ENCODE measurements at regions not wholly inside any gene's neighbourhood (a gene's known extent, or its start where the extent isn't known, plus 50 kb on each side); places are given as distances from the start of the nearest gene placed in this dataset.
"Not testable (repeated sequence)": the region's sequence is repeated elsewhere in the genome, so short reads cannot be mapped to it uniquely, and the experiment has no call there.

GRCh38 chr21:14321042-14321441 lies 61.9 kb downstream of the HSPA13 start:
- peak; percentile 23 for DNase-seq (ENCODE audit: low read depth)

- DNase-seq (ENCODE audit: low read depth), result no peak
These were observed 63.1 kb downstream of the HSPA13 start for GRCh38 chr21:14319805-14320204.

- no peak for DNase-seq (ENCODE audit: low read depth)
These were observed 64.4 kb downstream of the HSPA13 start for GRCh38 chr21:14318578-14318977.

GRCh38 chr21:14317507-14317906 lies 65.4 kb downstream of the HSPA13 start:
- no peak for DNase-seq (ENCODE audit: low read depth)

GRCh38 chr21:14313300-14313699 lies 69.6 kb downstream of the HSPA13 start:
- DNase-seq (ENCODE audit: low read depth), result no peak

GRCh38 chr21:14312871-14313270 lies 70.1 kb downstream of the HSPA13 start:
- no peak for DNase-seq (ENCODE audit: low read depth)

GRCh38 chr21:14308234-14308633 lies 74.7 kb downstream of the HSPA13 start:
- DNase-seq (ENCODE audit: low read depth), result no peak

GRCh38 chr21:14306126-14306907 lies 76.6 kb downstream of the HSPA13 start:
- peak; percentile 1 for DNase-seq (ENCODE audit: low read depth)

- no peak for DNase-seq (ENCODE audit: low read depth)
These were observed 79.0 kb downstream of the HSPA13 start for GRCh38 chr21:14303731-14304488.

- no peak for DNase-seq (ENCODE audit: low read depth)
These were observed 82.9 kb downstream of the HSPA13 start for GRCh38 chr21:14300074-14300473.

GRCh38 chr21:14290576-14290975 lies 74.6 kb downstream of the RBM11 start:
- DNase-seq (ENCODE audit: low read depth), result no peak

GRCh38 chr21:14288922-14289321 lies 73.0 kb downstream of the RBM11 start:
- DNase-seq (ENCODE audit: low read depth), result no peak

GRCh38 chr21:14285147-14285761 lies 69.3 kb downstream of the RBM11 start:
- no peak for DNase-seq (ENCODE audit: low read depth)

- DNase-seq (ENCODE audit: low read depth), result no peak
These were observed 68.5 kb downstream of the RBM11 start for GRCh38 chr21:14284481-14284880.

GRCh38 chr21:14281188-14281900 lies 65.4 kb downstream of the RBM11 start:
- not testable (repeated sequence) for DNase-seq (ENCODE audit: low read depth)

Data from RPMI7951 (cell line).